Ectodermal cell (in vitro differentiated cells): ENCODE measurements at regions not wholly inside any gene's neighbourhood (a gene's known extent, or its start where the extent isn't known, plus 50 kb on each side); places are given as distances from the start of the nearest gene placed in this dataset.

Experiments
- H3K27ac ChIP-seq: 2 replicates; pipeline ENCODE4 v1.7.0; 2013; ENCODE audit warnings: mild to moderate bottlenecking, low read depth, low read length; ENCODE audit not compliant: insufficient read depth, poor library complexity, severe bottlenecking
- H3K27me3 ChIP-seq: 2 replicates; pipeline ENCODE4 v1.7.0; 2013; ENCODE audit warnings: mild to moderate bottlenecking, low read length; ENCODE audit not compliant: insufficient read depth, control insufficient read depth, poor library complexity, severe bottlenecking
- H3K36me3 ChIP-seq: one replicate; pipeline ENCODE4 v1.7.0; 2013; ENCODE audit warnings: low read length; ENCODE audit not compliant: control insufficient read depth, insufficient read depth
- H3K4me1 ChIP-seq: one replicate; pipeline ENCODE4 v1.7.0; 2013; ENCODE audit warnings: low read length; ENCODE audit not compliant: control insufficient read depth, insufficient read depth
- H3K4me3 ChIP-seq: 2 replicates; pipeline ENCODE4 v1.7.0; 2013; ENCODE audit warnings: low read depth, low read length, control low read depth; ENCODE audit not compliant: insufficient read depth
- H3K9me3 ChIP-seq: 2 replicates; pipeline ENCODE4 v1.7.0; 2013; ENCODE audit warnings: mild to moderate bottlenecking, low read length, moderate library complexity; ENCODE audit not compliant: control insufficient read depth
- WGBS, 2 experiments: methylation state at CpG; one replicate each; pipeline ENCODE4 v1.1.7; 2013; ENCODE audit warnings: missing lambda C conversion rate in 2 of 2; 5-methylcytosine and 5-hydroxymethylcytosine counted together

- Histone ChIP-seq H3K9me3 (no peaks in the 10 kb centered on the region), H3K36me3 (no peaks in the 10 kb centered on the region), H3K4me1 (peaks cover 23% of the 10 kb centered on the region), H3K4me3 (no peak overlapping the region), H3K27ac (no peak overlapping the region), H3K27me3 (no peaks in the 10 kb centered on the region)
- 88 to 90% methylated on average over 6 of the region's 6 CpGs for WGBS, 2 experiments
Observed at GRCh38 chr10:78805176-78805575, 263.6 kb upstream of the ZMIZ1 start.

GRCh38 chr10:78806681-78807221 is 262.0 kb upstream of the ZMIZ1 start:
- WGBS, 2 experiments = 93 to 100% methylated on average over 2 of the region's 2 CpGs

GRCh38 chr10:78807504-78808203 is 261.1 kb upstream of the ZMIZ1 start:
- peaks cover 13% of the 10 kb centered on the region for H3K4me1 ChIP-seq
- H3K9me3 ChIP-seq = no peaks in the 10 kb centered on the region
- H3K27ac ChIP-seq = no peak overlapping the region
- H3K36me3 ChIP-seq = no peaks in the 10 kb centered on the region
- H3K4me3 ChIP-seq = no peak overlapping the region
- no peaks in the 10 kb centered on the region for H3K27me3 ChIP-seq
- WGBS, 2 experiments = 81 to 84% methylated on average over 12 of the region's 12 CpGs

More at GRCh38 chr10:78806681-78807221, 262.0 kb upstream of the ZMIZ1 start:
- Histone ChIP-seq H3K4me3 (no peak overlapping the region), H3K4me1 (peaks cover 16% of the 10 kb centered on the region), H3K27me3 (no peaks in the 10 kb centered on the region), H3K27ac (no peak overlapping the region), H3K36me3 (no peaks in the 10 kb centered on the region), H3K9me3 (no peaks in the 10 kb centered on the region)

- no peak overlapping the region for H3K4me3 ChIP-seq
- no peaks in the 10 kb centered on the region for H3K36me3 ChIP-seq
- no peak overlapping the region for H3K27ac ChIP-seq
- H3K4me1 ChIP-seq = peaks cover 9% of the 10 kb centered on the region
- 93% methylated on average over 8 of the region's 8 CpGs for WGBS, 2 experiments
- no peaks in the 10 kb centered on the region for H3K9me3 ChIP-seq
- H3K27me3 ChIP-seq = no peaks in the 10 kb centered on the region
Observed at GRCh38 chr10:78808286-78808685, 260.5 kb upstream of the ZMIZ1 start.

- Histone ChIP-seq H3K4me3 (no peak overlapping the region), H3K9me3 (no peaks in the 10 kb centered on the region), H3K36me3 (no peaks in the 10 kb centered on the region), H3K27ac (no peak overlapping the region), H3K4me1 (peaks cover 7% of the 10 kb centered on the region), H3K27me3 (no peaks in the 10 kb centered on the region)
- WGBS, 2 experiments = 89 to 90% methylated on average over 3 of the region's 3 CpGs
Observed at GRCh38 chr10:78808736-78809367, 259.9 kb upstream of the ZMIZ1 start.

- WGBS, 2 experiments = 95 to 96% methylated on average over 3 of the region's 3 CpGs
- Histone ChIP-seq H3K4me3 (no peak overlapping the region), H3K9me3 (no peaks in the 10 kb centered on the region), H3K4me1 (peaks cover 7% of the 10 kb centered on the region), H3K36me3 (no peaks in the 10 kb centered on the region), H3K27ac (no peak overlapping the region), H3K27me3 (no peaks in the 10 kb centered on the region)
Observed at GRCh38 chr10:78811174-78811573, 257.6 kb upstream of the ZMIZ1 start.

- Histone ChIP-seq H3K9me3 (no peaks in the 10 kb centered on the region), H3K27ac (no peak overlapping the region), H3K27me3 (no peaks in the 10 kb centered on the region), H3K36me3 (no peaks in the 10 kb centered on the region), H3K4me1 (peaks cover 5% of the 10 kb centered on the region), H3K4me3 (no peak overlapping the region)
- WGBS, 2 experiments = 88 to 93% methylated on average over 4 of the region's 4 CpGs
Observed at GRCh38 chr10:78812571-78813318, 256.0 kb upstream of the ZMIZ1 start.

- H3K27me3 ChIP-seq = no peaks in the 10 kb centered on the region
- 88 to 97% methylated on average over 1 of the region's 1 CpG for WGBS, 2 experiments
- no peak overlapping the region for H3K27ac ChIP-seq
- no peak overlapping the region for H3K4me3 ChIP-seq
- H3K9me3 ChIP-seq = no peaks in the 10 kb centered on the region
- no peaks in the 10 kb centered on the region for H3K36me3 ChIP-seq
- H3K4me1 ChIP-seq = no peaks in the 10 kb centered on the region
Observed at GRCh38 chr10:78813526-78813925, 255.2 kb upstream of the ZMIZ1 start.

GRCh38 chr10:78813998-78814399 is 254.8 kb upstream of the ZMIZ1 start:
- H3K4me3 ChIP-seq = no peak overlapping the region
- 92 to 93% methylated on average over 6 of the region's 6 CpGs for WGBS, 2 experiments

GRCh38 chr10:78814407-78814806 is 254.4 kb upstream of the ZMIZ1 start:
- Histone ChIP-seq H3K27me3 (no peaks in the 10 kb centered on the region), H3K4me1 (no peaks in the 10 kb centered on the region), H3K9me3 (no peaks in the 10 kb centered on the region), H3K36me3 (no peaks in the 10 kb centered on the region), H3K4me3 (no peak overlapping the region), H3K27ac (no peak overlapping the region)
- 92 to 94% methylated on average over 3 of the region's 3 CpGs for WGBS, 2 experiments

More at GRCh38 chr10:78813998-78814399, 254.8 kb upstream of the ZMIZ1 start:
- Histone ChIP-seq H3K27ac (no peak overlapping the region), H3K27me3 (no peaks in the 10 kb centered on the region), H3K36me3 (no peaks in the 10 kb centered on the region), H3K9me3 (no peaks in the 10 kb centered on the region), H3K4me1 (no peaks in the 10 kb centered on the region)
